PC-3 (cell line): ENCODE measurements at regions not wholly inside any gene's neighbourhood (a gene's known extent, or its start where the extent isn't known, plus 50 kb on each side); places are given as distances from the start of the nearest gene placed in this dataset.

Experiments used
- CTCF ChIP-seq: fragments of 300-600 bp; sonication (generic); conservative IDR thresholded peaks from 2 replicates; pipeline ENCODE4 v1.5.1; 2017; ENCODE audit warnings: antibody characterized with exemption, low read depth, mild to moderate bottlenecking, low read length
- EZH2 ChIP-seq: fragments of 300-600 bp; sonication (generic); IDR thresholded peaks from one replicate; pipeline ENCODE4 v1.6.1; 2017; ENCODE audit warnings: antibody characterized with exemption, mild to moderate bottlenecking, low read length; ENCODE audit not compliant: unreplicated experiment

- TF ChIP-seq EZH2: no peak
- TF ChIP-seq CTCF: no peak
Observed at GRCh38 chr13:109859898-109860297, 73.5 kb upstream of the IRS2 start.
